ENCODE measurements at regions not wholly inside any gene's neighbourhood (a gene's known extent, or its start where the extent isn't known, plus 50 kb on each side); places are given as distances from the start of the nearest gene placed in this dataset.
"Not testable (repeated sequence)": the region's sequence is repeated elsewhere in the genome, so short reads cannot be mapped to it uniquely, and the experiment has no call there.

- H3K79me2 ChIP-seq (ENCODE audit: insufficient read depth, low read depth, low read length); H3K4me1 ChIP-seq (ENCODE audit: insufficient read depth, low read length, poor library complexity, severe bottlenecking); H3K9me2 ChIP-seq (ENCODE audit: insufficient read depth, low read length); H3K27ac ChIP-seq (ENCODE audit: low read depth, low read length, poor library complexity, severe bottlenecking); DNase-seq (ENCODE audit: low spot score); H4K20me1 ChIP-seq (ENCODE audit: insufficient read depth, low read length); CTCF ChIA-PET (ENCODE audit: unreplicated experiment); POLR2A ChIA-PET; BruUV-seq (replicated peaks); H3K4me2 ChIP-seq (ENCODE audit: low read length); intact Hi-C loops (cut with micrococcal nuclease; ENCODE audit: unreplicated experiment); H2AFZ ChIP-seq (ENCODE audit: low read length); H3K4me3 ChIP-seq (ENCODE audit: low read depth, low read length, poor library complexity, severe bottlenecking); H3K9me3 ChIP-seq (ENCODE audit: low read length); H3K36me3 ChIP-seq (ENCODE audit: insufficient read depth, low read length): not testable (repeated sequence)
Observed at GRCh38 chr22:25344366-25344765, 124.9 kb downstream of the CRYBB2 start.

GRCh38 chr22:25346859-25347751, 127.7 kb downstream of the CRYBB2 start:
- no peaks in the 10 kb centered on the region for H3K79me2 ChIP-seq (ENCODE audit: insufficient read depth, low read depth, low read length)
- no peak overlapping the region for H3K27ac ChIP-seq (ENCODE audit: low read depth, low read length, poor library complexity, severe bottlenecking)
- no peaks in the 10 kb centered on the region for H3K9me3 ChIP-seq (ENCODE audit: low read length)
- DNase-seq (ENCODE audit: low spot score): no peak
- H3K36me3 ChIP-seq (ENCODE audit: insufficient read depth, low read length): peaks cover 10% of the 10 kb centered on the region; the same call in 1 of the 2 replicates
- no peak overlapping the region for H3K4me3 ChIP-seq (ENCODE audit: low read depth, low read length, poor library complexity, severe bottlenecking)
- no peaks in the 10 kb centered on the region for H3K4me1 ChIP-seq (ENCODE audit: insufficient read depth, low read length, poor library complexity, severe bottlenecking)
- POLR2A ChIA-PET: interaction anchor here (0.7 kb wide), 1 partner anchor 92 kb away, joined by 3 read pairs; no protein-coding TSS in a partner anchor
- H3K9me2 ChIP-seq (ENCODE audit: insufficient read depth, low read length): no peaks in the 10 kb centered on the region
- H4K20me1 ChIP-seq (ENCODE audit: insufficient read depth, low read length): no peaks in the 10 kb centered on the region
- CTCF ChIA-PET (ENCODE audit: unreplicated experiment): no interaction called here
- TF ChIP-seq EZH2phosphoT487 (IDR thresholded peaks at IDR 0.05; ENCODE audit: borderline replicate concordance, low read depth, low read length) (no peak), CTCF (conservative IDR thresholded peaks at IDR 0.05; ENCODE audit: low read length) (no peak)
- H3K4me2 ChIP-seq (ENCODE audit: low read length): no peak overlapping the region
- BruUV-seq (replicated peaks): no TSS peak
- H2AFZ ChIP-seq (ENCODE audit: low read length): no peak overlapping the region
- intact Hi-C loops (cut with micrococcal nuclease; ENCODE audit: unreplicated experiment): no loop called here

GRCh38 chr22:25347752-25348102, 128.3 kb downstream of the CRYBB2 start:
- no peak overlapping the region for H3K4me3 ChIP-seq (ENCODE audit: low read depth, low read length, poor library complexity, severe bottlenecking)
- H3K4me1 ChIP-seq (ENCODE audit: insufficient read depth, low read length, poor library complexity, severe bottlenecking): no peaks in the 10 kb centered on the region
- intact Hi-C loops (cut with micrococcal nuclease; ENCODE audit: unreplicated experiment): no loop called here
- CTCF ChIA-PET (ENCODE audit: unreplicated experiment): no interaction called here
- H3K36me3 ChIP-seq (ENCODE audit: insufficient read depth, low read length): peaks cover 16% of the 10 kb centered on the region; the same call in 1 of the 2 replicates
- BruUV-seq (replicated peaks): no TSS peak
- H3K79me2 ChIP-seq (ENCODE audit: insufficient read depth, low read depth, low read length): no peaks in the 10 kb centered on the region
- H3K9me3 ChIP-seq (ENCODE audit: low read length): no peaks in the 10 kb centered on the region
- no peak overlapping the region for H2AFZ ChIP-seq (ENCODE audit: low read length)
- no peak overlapping the region for H3K27ac ChIP-seq (ENCODE audit: low read depth, low read length, poor library complexity, severe bottlenecking)
- POLR2A ChIA-PET: no interaction called here
- TF ChIP-seq CTCF (conservative IDR thresholded peaks at IDR 0.05; ENCODE audit: low read length) (no peak), EZH2phosphoT487 (IDR thresholded peaks at IDR 0.05; ENCODE audit: borderline replicate concordance, low read depth, low read length) (no peak)
- no peak overlapping the region for H3K4me2 ChIP-seq (ENCODE audit: low read length)
- no peaks in the 10 kb centered on the region for H4K20me1 ChIP-seq (ENCODE audit: insufficient read depth, low read length)
- DNase-seq (ENCODE audit: low spot score): no peak
- no peaks in the 10 kb centered on the region for H3K9me2 ChIP-seq (ENCODE audit: insufficient read depth, low read length)

Measured in OCI-LY7 (cell line).